HCT116 (cell line): ENCODE measurements at regions not wholly inside any gene's neighbourhood (a gene's known extent, or its start where the extent isn't known, plus 50 kb on each side); places are given as distances from the start of the nearest gene placed in this dataset.

Source experiments
- ATAC-seq: fragments of 200-7000 bp; cut with Tn5 transposase; 2 replicates; pipeline ENCODE4 v1.9.1; 2020; ENCODE audit warnings: mild to moderate bottlenecking, moderate library complexity
- BruUV-seq: library from RNA; stranded (reverse); fragments of 400-500 nt; replicated peaks from 2 replicates; lab custom pipeline; 2021; lab: Mats Ljungman, UMichigan
- CTCF ChIA-PET: fragments of 300-600 bp; sonication (Branson Sonifier 250); formaldehyde crosslinking; loops from one replicate; lab custom pipeline; 2021; ENCODE audit warnings: antibody characterized with exemption; lab: Charles Lee
- POLR2A ChIA-PET: fragments of 300-600, 350-600 bp; sonication (Branson Sonifier 250); formaldehyde crosslinking; loops from one replicate; lab custom pipeline; 2021; ENCODE audit warnings: antibody characterized with exemption; lab: Charles Lee
- RAD21 ChIA-PET, 2 experiments: fragments of 300-600 bp; sonication (Branson Sonifier 250); formaldehyde crosslinking; loops; one replicate each; lab custom pipeline; 2023; ENCODE audit warnings: low total read pairs in 2 of 2; ENCODE audit not compliant: uncharacterized antibody in 2 of 2, unreplicated experiment in 2 of 2, low non-redundant PET in 1 of 2; lab: Charles Lee
- DNase-seq: peaks from one replicate; pipeline ENCODE4 v3.0.0-alpha.2; 2010; ENCODE audit warnings: low read depth, low spot score
- H2AFZ ChIP-seq: fragments of 200-600 bp; shearing (Covaris generic), sonication (generic); 2 replicates; pipeline ENCODE4 v1.6.1; 2017; ENCODE audit warnings: low read depth, mixed run types, mixed read lengths, antibody characterized with exemption, low read length; ENCODE audit not compliant: poor library complexity, severe bottlenecking
- H3K27ac ChIP-seq: 2 replicates; pipeline ENCODE4 v1.5.1; 2012; ENCODE audit warnings: low read depth, low read length
- H3K27me3 ChIP-seq: fragments of 200-600 bp; sonication (generic); 2 replicates; pipeline ENCODE4 v1.6.1; 2016; ENCODE audit warnings: mixed run types, low read length, mixed read lengths; ENCODE audit not compliant: insufficient read depth
- H3K36me3 ChIP-seq, 2 experiments: fragments of 200-500 bp in 1 of 2; fragments of 200-600 bp in 1 of 2; sonication (Bioruptor generic) in 1 of 2; sonication (generic) in 1 of 2; 2 replicates each; pipeline versions ENCODE4 v1.5.1 to v1.6.1; 2014 to 2016; ENCODE audit warnings: low read length in 2 of 2, inconsistent platforms in 1 of 2, mixed read lengths in 1 of 2, mixed run types in 1 of 2; ENCODE audit not compliant: insufficient read depth in 2 of 2, control insufficient read depth in 1 of 2
- H3K4me1 ChIP-seq, 2 experiments: fragments of 200-600 bp in 1 of 2; sonication (generic) in 1 of 2; 2 replicates each; pipeline versions ENCODE4 v1.5.1 to v1.6.1; 2012 to 2017; ENCODE audit warnings: low read length in 2 of 2, inconsistent platforms in 1 of 2, mild to moderate bottlenecking in 1 of 2, mixed read lengths in 1 of 2, mixed run types in 1 of 2, moderate library complexity in 1 of 2; ENCODE audit not compliant: insufficient read depth in 2 of 2, control insufficient read depth in 1 of 2
- H3K4me2 ChIP-seq: fragments of 200-600 bp; sonication (generic); 2 replicates; pipeline ENCODE4 v1.6.1; 2017; ENCODE audit warnings: mixed run types, low read length, mixed read lengths
- H3K4me3 ChIP-seq, 2 experiments: fragments of 200-600 bp in 1 of 2; sonication (generic) in 1 of 2; replicated peaks in 1 of 2; 2 replicates each; pipeline ENCODE4 v1.5.1; 2011 to 2016; ENCODE audit warnings: low read length in 2 of 2, control low read depth in 1 of 2, low read depth in 1 of 2, mild to moderate bottlenecking in 1 of 2, mixed read lengths in 1 of 2, mixed run types in 1 of 2
- H3K79me2 ChIP-seq: fragments of 200-600 bp; sonication (generic); 2 replicates; pipeline ENCODE4 v1.6.1; 2017; ENCODE audit warnings: mild to moderate bottlenecking, mixed run types, low read length, moderate library complexity, mixed read lengths; ENCODE audit not compliant: insufficient read depth
- H3K9ac ChIP-seq: fragments of 200-600 bp; sonication (generic); 2 replicates; pipeline ENCODE4 v1.6.1; 2016; ENCODE audit warnings: low read length, mixed read lengths
- H3K9me2 ChIP-seq: fragments of 200-600 bp; sonication (generic), shearing (Covaris generic); 2 replicates; pipeline ENCODE4 v1.6.1; 2017; ENCODE audit warnings: mixed run types, mild to moderate bottlenecking, moderate library complexity; ENCODE audit not compliant: insufficient read depth
- H3K9me3 ChIP-seq, 2 experiments: fragments of 200-500 bp in 1 of 2; fragments of 200-600 bp in 1 of 2; sonication (Bioruptor generic) in 1 of 2; sonication (generic) in 1 of 2; 2 replicates each; pipeline ENCODE4 v1.6.1; 2014 to 2017; ENCODE audit warnings: low read length in 2 of 2, mixed read lengths in 2 of 2, inconsistent platforms in 1 of 2, low read depth in 1 of 2, mild to moderate bottlenecking in 1 of 2, mixed run types in 1 of 2, moderate library complexity in 1 of 2; ENCODE audit not compliant: control insufficient read depth in 1 of 2, insufficient read depth in 1 of 2
- H4K20me1 ChIP-seq: fragments of 200-600 bp; sonication (generic), shearing (Covaris generic); 2 replicates; pipeline ENCODE4 v1.6.1; 2017; ENCODE audit warnings: mixed run types, mild to moderate bottlenecking, moderate library complexity; ENCODE audit not compliant: insufficient read depth
- CEBPB ChIP-seq: IDR thresholded peaks from 2 replicates; pipeline ENCODE4 v1.6.1; 2012; ENCODE audit warnings: low read depth
- EZH2 ChIP-seq: fragments of 200-600 bp; sonication (generic); IDR thresholded peaks from 2 replicates; pipeline ENCODE4 v1.6.1; 2017; ENCODE audit warnings: antibody characterized with exemption, mixed run types
- FOSL1 ChIP-seq: IDR thresholded peaks from 2 replicates; pipeline ENCODE4 v1.6.1; 2012; ENCODE audit warnings: low read depth
- MAX ChIP-seq: IDR thresholded peaks from 2 replicates; pipeline ENCODE4 v1.6.1; 2012
- POLR2A ChIP-seq: IDR thresholded peaks from 2 replicates; pipeline ENCODE4 v1.7.0; 2011; ENCODE audit warnings: borderline replicate concordance; ENCODE audit not compliant: insufficient read depth, insufficient read length; ENCODE audit errors: extremely low read depth
- RAD21 ChIP-seq: IDR thresholded peaks from 2 replicates; pipeline ENCODE4 v1.6.1; 2012; ENCODE audit warnings: low read depth, mild to moderate bottlenecking
- SIN3A ChIP-seq: IDR thresholded peaks from 2 replicates; pipeline ENCODE4 v1.6.1; 2012; ENCODE audit warnings: low read depth
- TCF7L2 ChIP-seq: IDR thresholded peaks from 2 replicates; pipeline ENCODE4 v1.7.0; 2011; ENCODE audit warnings: borderline replicate concordance, inconsistent platforms; ENCODE audit not compliant: insufficient read depth, insufficient read length; ENCODE audit errors: extremely low read depth
- ZNF274 ChIP-seq: fragments of 200-500 bp; sonication (Bioruptor generic); IDR thresholded peaks from 2 replicates; pipeline ENCODE4 v1.6.1; 2014; ENCODE audit warnings: mild to moderate bottlenecking, low read depth, low read length, inconsistent platforms
- intact Hi-C: fragments of 100-400 bp; cut with micrococcal nuclease; formaldehyde crosslinking; loops from 2 replicates; pipeline ENCODE4 v1.10.0; 2022
- TF ChIP-seq, protein P1 (sequence below): IDR thresholded peaks from 2 replicates; pipeline ENCODE4 v1.6.1; 2012; ENCODE audit warnings: low read depth
- TF ChIP-seq, protein P2 (sequence below), 3 experiments: fragments of 200-600 bp in 1 of 3; sonication (generic) in 1 of 3; IDR thresholded peaks in 2 of 3; conservative IDR thresholded peaks in 1 of 3; 2 replicates each; pipeline ENCODE4 v1.5.1; 2012 to 2017; ENCODE audit warnings: low read depth in 2 of 3, low read length in 2 of 3, antibody characterized with exemption in 1 of 3, borderline replicate concordance in 1 of 3, control low read depth in 1 of 3, mild to moderate bottlenecking in 1 of 3, mixed read lengths in 1 of 3, mixed run types in 1 of 3, moderate library complexity in 1 of 3; ENCODE audit not compliant: insufficient read depth in 1 of 3

- Histone ChIP-seq H3K9ac (no peak overlapping the region), H4K20me1 (no peaks in the 10 kb centered on the region), H3K4me1 (peaks cover 5 to 22% of the 10 kb centered on the region in 2 experiments; a peak in 2 of 4 replicates), H3K4me2 (peak overlapping the region; percentile 56), H3K79me2 (no peaks in the 10 kb centered on the region), H3K27me3 (no peaks in the 10 kb centered on the region), H3K9me2 (no peaks in the 10 kb centered on the region), H3K9me3 (no peaks in the 10 kb centered on the region), H3K36me3 (no peaks in the 10 kb centered on the region), H3K27ac (no peak overlapping the region), H2AFZ (peak overlapping the region; percentile 47), H3K4me3 (peak overlapping the region in 1 of 2 experiments; percentile 23; a peak in 1 of 4 replicates)
- ChIA-PET CTCF (no interaction called here), RAD21 (no interaction called here), POLR2A (interaction anchor here (1.3 kb wide), 1 partner anchor 10 kb away, joined by 3 read pairs; no protein-coding TSS in a partner anchor)
- TF ChIP-seq, protein P1, sequence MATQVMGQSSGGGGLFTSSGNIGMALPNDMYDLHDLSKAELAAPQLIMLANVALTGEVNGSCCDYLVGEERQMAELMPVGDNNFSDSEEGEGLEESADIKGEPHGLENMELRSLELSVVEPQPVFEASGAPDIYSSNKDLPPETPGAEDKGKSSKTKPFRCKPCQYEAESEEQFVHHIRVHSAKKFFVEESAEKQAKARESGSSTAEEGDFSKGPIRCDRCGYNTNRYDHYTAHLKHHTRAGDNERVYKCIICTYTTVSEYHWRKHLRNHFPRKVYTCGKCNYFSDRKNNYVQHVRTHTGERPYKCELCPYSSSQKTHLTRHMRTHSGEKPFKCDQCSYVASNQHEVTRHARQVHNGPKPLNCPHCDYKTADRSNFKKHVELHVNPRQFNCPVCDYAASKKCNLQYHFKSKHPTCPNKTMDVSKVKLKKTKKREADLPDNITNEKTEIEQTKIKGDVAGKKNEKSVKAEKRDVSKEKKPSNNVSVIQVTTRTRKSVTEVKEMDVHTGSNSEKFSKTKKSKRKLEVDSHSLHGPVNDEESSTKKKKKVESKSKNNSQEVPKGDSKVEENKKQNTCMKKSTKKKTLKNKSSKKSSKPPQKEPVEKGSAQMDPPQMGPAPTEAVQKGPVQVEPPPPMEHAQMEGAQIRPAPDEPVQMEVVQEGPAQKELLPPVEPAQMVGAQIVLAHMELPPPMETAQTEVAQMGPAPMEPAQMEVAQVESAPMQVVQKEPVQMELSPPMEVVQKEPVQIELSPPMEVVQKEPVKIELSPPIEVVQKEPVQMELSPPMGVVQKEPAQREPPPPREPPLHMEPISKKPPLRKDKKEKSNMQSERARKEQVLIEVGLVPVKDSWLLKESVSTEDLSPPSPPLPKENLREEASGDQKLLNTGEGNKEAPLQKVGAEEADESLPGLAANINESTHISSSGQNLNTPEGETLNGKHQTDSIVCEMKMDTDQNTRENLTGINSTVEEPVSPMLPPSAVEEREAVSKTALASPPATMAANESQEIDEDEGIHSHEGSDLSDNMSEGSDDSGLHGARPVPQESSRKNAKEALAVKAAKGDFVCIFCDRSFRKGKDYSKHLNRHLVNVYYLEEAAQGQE = no peak
- TF ChIP-seq FOSL1 = peak; percentile 31; the same call in 1 of the 2 replicates
- peak; percentile 66 for ATAC-seq
- no peak for DNase-seq
- intact Hi-C loops = no loop called here
- BruUV-seq = no TSS peak
Measured at GRCh38 chr4:163693776-163694175, 199.3 kb downstream of the TMA16 start.

DNA sequence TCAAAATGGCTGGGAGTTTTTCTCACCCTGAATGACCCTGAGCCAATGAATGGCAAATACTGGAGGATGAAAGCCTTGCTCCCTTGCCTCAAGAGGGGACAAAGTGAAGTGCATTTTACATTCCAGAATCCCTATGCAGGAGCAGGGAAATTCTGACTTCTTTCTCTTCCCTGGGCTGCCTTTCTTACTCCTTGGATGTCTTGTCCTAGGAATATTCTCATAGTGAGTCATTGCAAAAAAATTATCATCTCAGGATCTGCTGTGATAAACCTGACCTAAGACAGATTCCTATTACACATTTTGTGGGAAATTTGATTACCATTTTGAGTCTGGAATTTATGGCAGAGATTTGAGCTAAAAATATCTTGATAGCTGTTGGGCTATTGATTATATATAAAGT, 199.9 kb downstream of the TMA16 start:
- ATAC-seq = peak; percentile 74

More for the DNA sequence above, 199.9 kb downstream of the TMA16 start:
- Histone ChIP-seq H3K4me3 (no peak overlapping the region), H4K20me1 (no peaks in the 10 kb centered on the region), H3K9me2 (no peaks in the 10 kb centered on the region), H3K27ac (no peak overlapping the region; the same call in 1 of the 2 replicates), H3K9me3 (no peaks in the 10 kb centered on the region), H3K4me2 (peak overlapping the region; percentile 56), H2AFZ (peak overlapping the region; percentile 47), H3K27me3 (no peaks in the 10 kb centered on the region), H3K36me3 (no peaks in the 10 kb centered on the region), H3K4me1 (peaks cover 5 to 22% of the 10 kb centered on the region in 2 experiments; a peak in 2 of 4 replicates), H3K9ac (no peak overlapping the region), H3K79me2 (no peaks in the 10 kb centered on the region)
- ChIA-PET RAD21 (no interaction called here), CTCF (no interaction called here), POLR2A (no interaction called here)
- no peak for TF ChIP-seq RAD21
- no peak for TF ChIP-seq EZH2
- TF ChIP-seq SIN3A = no peak
- TF ChIP-seq ZNF274 = no peak
- TF ChIP-seq, protein P2, sequence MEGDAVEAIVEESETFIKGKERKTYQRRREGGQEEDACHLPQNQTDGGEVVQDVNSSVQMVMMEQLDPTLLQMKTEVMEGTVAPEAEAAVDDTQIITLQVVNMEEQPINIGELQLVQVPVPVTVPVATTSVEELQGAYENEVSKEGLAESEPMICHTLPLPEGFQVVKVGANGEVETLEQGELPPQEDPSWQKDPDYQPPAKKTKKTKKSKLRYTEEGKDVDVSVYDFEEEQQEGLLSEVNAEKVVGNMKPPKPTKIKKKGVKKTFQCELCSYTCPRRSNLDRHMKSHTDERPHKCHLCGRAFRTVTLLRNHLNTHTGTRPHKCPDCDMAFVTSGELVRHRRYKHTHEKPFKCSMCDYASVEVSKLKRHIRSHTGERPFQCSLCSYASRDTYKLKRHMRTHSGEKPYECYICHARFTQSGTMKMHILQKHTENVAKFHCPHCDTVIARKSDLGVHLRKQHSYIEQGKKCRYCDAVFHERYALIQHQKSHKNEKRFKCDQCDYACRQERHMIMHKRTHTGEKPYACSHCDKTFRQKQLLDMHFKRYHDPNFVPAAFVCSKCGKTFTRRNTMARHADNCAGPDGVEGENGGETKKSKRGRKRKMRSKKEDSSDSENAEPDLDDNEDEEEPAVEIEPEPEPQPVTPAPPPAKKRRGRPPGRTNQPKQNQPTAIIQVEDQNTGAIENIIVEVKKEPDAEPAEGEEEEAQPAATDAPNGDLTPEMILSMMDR (IDR thresholded peaks at IDR 0.05 in 2 of 3, conservative IDR thresholded peaks at IDR 0.05 in 1 of 3; ENCODE audit: borderline replicate concordance in 1 of 3, insufficient read depth in 1 of 3, low read depth in 2 of 3, low read length in 2 of 3) = no peak
- TF ChIP-seq POLR2A = no peak
- TF ChIP-seq FOSL1 = no peak
- no peak for TF ChIP-seq TCF7L2
- TF ChIP-seq MAX = no peak
- TF ChIP-seq CEBPB = no peak
- intact Hi-C loops = no loop called here
- BruUV-seq = no TSS peak
- no peak for DNase-seq
